ENCODE measurements at regions not wholly inside any gene's neighbourhood (a gene's known extent, or its start where the extent isn't known, plus 50 kb on each side); places are given as distances from the start of the nearest gene placed in this dataset.
A peak's percentile ranks its signal among the peaks of the same experiment; 100 is the strongest.

DNA sequence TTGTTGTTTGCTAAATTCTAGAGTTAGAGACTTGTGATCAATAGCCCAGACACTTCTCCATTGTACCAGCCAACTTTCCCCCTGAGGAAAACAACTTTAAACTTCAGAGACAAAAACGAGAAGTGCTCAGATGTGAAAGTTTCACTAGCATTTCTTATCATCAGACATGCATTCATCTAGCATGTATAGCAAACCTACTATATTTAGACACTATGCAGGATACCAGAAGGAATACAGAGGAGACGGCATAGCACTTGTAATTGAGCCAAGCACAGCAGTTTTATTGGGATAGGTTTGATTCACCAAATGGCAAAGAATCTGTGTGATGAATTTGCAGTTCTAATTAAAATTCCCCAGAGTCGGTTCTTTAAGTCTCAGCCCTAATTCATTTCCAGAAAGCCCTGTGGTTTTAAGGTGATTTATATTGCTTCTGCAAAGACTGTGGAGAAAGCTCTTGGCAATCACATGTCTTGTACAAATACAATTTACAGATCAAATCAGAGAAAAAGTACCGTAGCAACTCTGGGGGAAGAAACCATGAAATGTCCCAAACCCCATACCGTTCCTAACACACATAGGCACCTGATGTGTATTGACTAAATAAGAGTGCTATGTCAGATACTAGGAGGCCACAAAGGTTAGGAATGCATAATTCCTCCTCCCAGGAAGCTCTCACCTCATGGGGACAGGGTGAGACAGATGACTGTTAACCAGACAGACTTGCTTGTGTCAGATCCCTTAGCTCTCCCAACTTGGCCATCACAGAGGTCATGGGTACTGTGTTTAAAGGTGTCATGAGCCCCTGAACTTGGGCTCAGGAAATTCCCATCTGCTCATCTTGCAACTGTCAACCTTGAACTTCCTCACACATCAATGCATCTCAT lies 69.6 kb upstream of the KRAS start (continued):
- TF ChIP-seq, protein P1, sequence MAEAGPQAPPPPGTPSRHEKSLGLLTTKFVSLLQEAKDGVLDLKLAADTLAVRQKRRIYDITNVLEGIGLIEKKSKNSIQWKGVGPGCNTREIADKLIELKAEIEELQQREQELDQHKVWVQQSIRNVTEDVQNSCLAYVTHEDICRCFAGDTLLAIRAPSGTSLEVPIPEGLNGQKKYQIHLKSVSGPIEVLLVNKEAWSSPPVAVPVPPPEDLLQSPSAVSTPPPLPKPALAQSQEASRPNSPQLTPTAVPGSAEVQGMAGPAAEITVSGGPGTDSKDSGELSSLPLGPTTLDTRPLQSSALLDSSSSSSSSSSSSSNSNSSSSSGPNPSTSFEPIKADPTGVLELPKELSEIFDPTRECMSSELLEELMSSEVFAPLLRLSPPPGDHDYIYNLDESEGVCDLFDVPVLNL (IDR thresholded peaks at IDR 0.05; ENCODE audit: low read depth, low read length): no peak
- TF ChIP-seq NR2C1 (IDR thresholded peaks at IDR 0.05) (0 out of 2 replicates have a peak, but pooled peaks have one; percentile 28), SPI1 (IDR thresholded peaks at IDR 0.05; ENCODE audit: borderline replicate concordance, insufficient read depth, low read depth, low read length) (peak; percentile 98), MTA3 (IDR thresholded peaks at IDR 0.05; ENCODE audit: borderline replicate concordance, low read length) (0 out of 2 replicates have a peak, but pooled peaks have one; percentile 42), EP300 (IDR thresholded peaks at IDR 0.05; ENCODE audit: borderline replicate concordance in 1 of 2, control insufficient read depth in 1 of 2, low read depth in 2 of 2, low read length in 2 of 2) (peak; percentile 28 to 85), MEF2A (IDR thresholded peaks at IDR 0.05; ENCODE audit: insufficient read depth, low read depth, low read length) (peak; percentile 81), CEBPB (IDR thresholded peaks at IDR 0.05; ENCODE audit: borderline replicate concordance in 1 of 2, low read depth in 2 of 2, low read length in 2 of 2) (0 out of 4 replicates have a peak, but pooled peaks of 1 of the 2 experiments have one; percentile 48), IKZF1 (conservative IDR thresholded peaks at IDR 0.05) (peak; percentile 86), SIX5 (IDR thresholded peaks at IDR 0.05; ENCODE audit: low read depth, low read length, severe bottlenecking) (no peak)
- TF ChIP-seq, protein P2, sequence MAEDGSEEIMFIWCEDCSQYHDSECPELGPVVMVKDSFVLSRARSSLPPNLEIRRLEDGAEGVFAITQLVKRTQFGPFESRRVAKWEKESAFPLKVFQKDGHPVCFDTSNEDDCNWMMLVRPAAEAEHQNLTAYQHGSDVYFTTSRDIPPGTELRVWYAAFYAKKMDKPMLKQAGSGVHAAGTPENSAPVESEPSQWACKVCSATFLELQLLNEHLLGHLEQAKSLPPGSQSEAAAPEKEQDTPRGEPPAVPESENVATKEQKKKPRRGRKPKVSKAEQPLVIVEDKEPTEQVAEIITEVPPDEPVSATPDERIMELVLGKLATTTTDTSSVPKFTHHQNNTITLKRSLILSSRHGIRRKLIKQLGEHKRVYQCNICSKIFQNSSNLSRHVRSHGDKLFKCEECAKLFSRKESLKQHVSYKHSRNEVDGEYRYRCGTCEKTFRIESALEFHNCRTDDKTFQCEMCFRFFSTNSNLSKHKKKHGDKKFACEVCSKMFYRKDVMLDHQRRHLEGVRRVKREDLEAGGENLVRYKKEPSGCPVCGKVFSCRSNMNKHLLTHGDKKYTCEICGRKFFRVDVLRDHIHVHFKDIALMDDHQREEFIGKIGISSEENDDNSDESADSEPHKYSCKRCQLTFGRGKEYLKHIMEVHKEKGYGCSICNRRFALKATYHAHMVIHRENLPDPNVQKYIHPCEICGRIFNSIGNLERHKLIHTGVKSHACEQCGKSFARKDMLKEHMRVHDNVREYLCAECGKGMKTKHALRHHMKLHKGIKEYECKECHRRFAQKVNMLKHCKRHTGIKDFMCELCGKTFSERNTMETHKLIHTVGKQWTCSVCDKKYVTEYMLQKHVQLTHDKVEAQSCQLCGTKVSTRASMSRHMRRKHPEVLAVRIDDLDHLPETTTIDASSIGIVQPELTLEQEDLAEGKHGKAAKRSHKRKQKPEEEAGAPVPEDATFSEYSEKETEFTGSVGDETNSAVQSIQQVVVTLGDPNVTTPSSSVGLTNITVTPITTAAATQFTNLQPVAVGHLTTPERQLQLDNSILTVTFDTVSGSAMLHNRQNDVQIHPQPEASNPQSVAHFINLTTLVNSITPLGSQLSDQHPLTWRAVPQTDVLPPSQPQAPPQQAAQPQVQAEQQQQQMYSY (CRISPR knock-in tag; IDR thresholded peaks at IDR 0.05): no peak
- TF ChIP-seq, protein P3, sequence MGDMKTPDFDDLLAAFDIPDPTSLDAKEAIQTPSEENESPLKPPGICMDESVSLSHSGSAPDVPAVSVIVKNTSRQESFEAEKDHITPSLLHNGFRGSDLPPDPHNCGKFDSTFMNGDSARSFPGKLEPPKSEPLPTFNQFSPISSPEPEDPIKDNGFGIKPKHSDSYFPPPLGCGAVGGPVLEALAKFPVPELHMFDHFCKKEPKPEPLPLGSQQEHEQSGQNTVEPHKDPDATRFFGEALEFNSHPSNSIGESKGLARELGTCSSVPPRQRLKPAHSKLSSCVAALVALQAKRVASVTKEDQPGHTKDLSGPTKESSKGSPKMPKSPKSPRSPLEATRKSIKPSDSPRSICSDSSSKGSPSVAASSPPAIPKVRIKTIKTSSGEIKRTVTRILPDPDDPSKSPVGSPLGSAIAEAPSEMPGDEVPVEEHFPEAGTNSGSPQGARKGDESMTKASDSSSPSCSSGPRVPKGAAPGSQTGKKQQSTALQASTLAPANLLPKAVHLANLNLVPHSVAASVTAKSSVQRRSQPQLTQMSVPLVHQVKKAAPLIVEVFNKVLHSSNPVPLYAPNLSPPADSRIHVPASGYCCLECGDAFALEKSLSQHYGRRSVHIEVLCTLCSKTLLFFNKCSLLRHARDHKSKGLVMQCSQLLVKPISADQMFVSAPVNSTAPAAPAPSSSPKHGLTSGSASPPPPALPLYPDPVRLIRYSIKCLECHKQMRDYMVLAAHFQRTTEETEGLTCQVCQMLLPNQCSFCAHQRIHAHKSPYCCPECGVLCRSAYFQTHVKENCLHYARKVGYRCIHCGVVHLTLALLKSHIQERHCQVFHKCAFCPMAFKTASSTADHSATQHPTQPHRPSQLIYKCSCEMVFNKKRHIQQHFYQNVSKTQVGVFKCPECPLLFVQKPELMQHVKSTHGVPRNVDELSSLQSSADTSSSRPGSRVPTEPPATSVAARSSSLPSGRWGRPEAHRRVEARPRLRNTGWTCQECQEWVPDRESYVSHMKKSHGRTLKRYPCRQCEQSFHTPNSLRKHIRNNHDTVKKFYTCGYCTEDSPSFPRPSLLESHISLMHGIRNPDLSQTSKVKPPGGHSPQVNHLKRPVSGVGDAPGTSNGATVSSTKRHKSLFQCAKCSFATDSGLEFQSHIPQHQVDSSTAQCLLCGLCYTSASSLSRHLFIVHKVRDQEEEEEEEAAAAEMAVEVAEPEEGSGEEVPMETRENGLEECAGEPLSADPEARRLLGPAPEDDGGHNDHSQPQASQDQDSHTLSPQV (IDR thresholded peaks at IDR 0.05): 0 out of 2 replicates have a peak, but pooled peaks have one; percentile 10
- TF ChIP-seq, protein P4, sequence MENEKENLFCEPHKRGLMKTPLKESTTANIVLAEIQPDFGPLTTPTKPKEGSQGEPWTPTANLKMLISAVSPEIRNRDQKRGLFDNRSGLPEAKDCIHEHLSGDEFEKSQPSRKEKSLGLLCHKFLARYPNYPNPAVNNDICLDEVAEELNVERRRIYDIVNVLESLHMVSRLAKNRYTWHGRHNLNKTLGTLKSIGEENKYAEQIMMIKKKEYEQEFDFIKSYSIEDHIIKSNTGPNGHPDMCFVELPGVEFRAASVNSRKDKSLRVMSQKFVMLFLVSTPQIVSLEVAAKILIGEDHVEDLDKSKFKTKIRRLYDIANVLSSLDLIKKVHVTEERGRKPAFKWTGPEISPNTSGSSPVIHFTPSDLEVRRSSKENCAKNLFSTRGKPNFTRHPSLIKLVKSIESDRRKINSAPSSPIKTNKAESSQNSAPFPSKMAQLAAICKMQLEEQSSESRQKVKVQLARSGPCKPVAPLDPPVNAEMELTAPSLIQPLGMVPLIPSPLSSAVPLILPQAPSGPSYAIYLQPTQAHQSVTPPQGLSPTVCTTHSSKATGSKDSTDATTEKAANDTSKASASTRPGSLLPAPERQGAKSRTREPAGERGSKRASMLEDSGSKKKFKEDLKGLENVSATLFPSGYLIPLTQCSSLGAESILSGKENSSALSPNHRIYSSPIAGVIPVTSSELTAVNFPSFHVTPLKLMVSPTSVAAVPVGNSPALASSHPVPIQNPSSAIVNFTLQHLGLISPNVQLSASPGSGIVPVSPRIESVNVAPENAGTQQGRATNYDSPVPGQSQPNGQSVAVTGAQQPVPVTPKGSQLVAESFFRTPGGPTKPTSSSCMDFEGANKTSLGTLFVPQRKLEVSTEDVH (IDR thresholded peaks at IDR 0.05; ENCODE audit: low read depth, partially characterized antibody): peak; percentile 50
- TF ChIP-seq, protein P5, sequence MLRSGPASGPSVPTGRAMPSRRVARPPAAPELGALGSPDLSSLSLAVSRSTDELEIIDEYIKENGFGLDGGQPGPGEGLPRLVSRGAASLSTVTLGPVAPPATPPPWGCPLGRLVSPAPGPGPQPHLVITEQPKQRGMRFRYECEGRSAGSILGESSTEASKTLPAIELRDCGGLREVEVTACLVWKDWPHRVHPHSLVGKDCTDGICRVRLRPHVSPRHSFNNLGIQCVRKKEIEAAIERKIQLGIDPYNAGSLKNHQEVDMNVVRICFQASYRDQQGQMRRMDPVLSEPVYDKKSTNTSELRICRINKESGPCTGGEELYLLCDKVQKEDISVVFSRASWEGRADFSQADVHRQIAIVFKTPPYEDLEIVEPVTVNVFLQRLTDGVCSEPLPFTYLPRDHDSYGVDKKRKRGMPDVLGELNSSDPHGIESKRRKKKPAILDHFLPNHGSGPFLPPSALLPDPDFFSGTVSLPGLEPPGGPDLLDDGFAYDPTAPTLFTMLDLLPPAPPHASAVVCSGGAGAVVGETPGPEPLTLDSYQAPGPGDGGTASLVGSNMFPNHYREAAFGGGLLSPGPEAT (IDR thresholded peaks at IDR 0.05; ENCODE audit: low read depth): peak; percentile 89
